Keratinocyte (primary cell): ENCODE measurements at regions not wholly inside any gene's neighbourhood (a gene's known extent, or its start where the extent isn't known, plus 50 kb on each side); places are given as distances from the start of the nearest gene placed in this dataset.

ENCODE experiments used
- DNase-seq: peaks from one replicate; pipeline ENCODE4 v3.0.0-alpha.2; 2011; ENCODE audit warnings: low read depth, missing footprints, low spot score
- FAIRE-seq: peaks from 2 replicates; lab custom pipeline; 2011; peaks lifted over from hg19 to GRCh38; lab: Jason Lieb, UNC
- H2AFZ ChIP-seq: 2 replicates; pipeline ENCODE4 v1.6.0; 2012; ENCODE audit warnings: low read length, control low read depth, inconsistent platforms; ENCODE audit not compliant: control insufficient read depth
- H3K27ac ChIP-seq: 2 replicates; pipeline ENCODE4 v1.5.1; 2011; ENCODE audit warnings: low read length; ENCODE audit not compliant: control insufficient read depth, insufficient read depth
- H3K27me3 ChIP-seq: 3 replicates; pipeline ENCODE4 v1.6.0; 2011; ENCODE audit warnings: low read length; ENCODE audit not compliant: control insufficient read depth, insufficient read depth; ENCODE audit errors: extremely low read depth
- H3K36me3 ChIP-seq, 2 experiments: 2 replicates in 1 of 2; 3 replicates in 1 of 2; pipeline ENCODE4 v1.5.1; 2011; ENCODE audit warnings: low read length in 2 of 2, mild to moderate bottlenecking in 1 of 2; ENCODE audit not compliant: control insufficient read depth in 2 of 2, insufficient read depth in 2 of 2; ENCODE audit errors: extremely low read depth in 1 of 2
- H3K4me1 ChIP-seq: 3 replicates; pipeline ENCODE4 v1.5.1; 2011; ENCODE audit warnings: low read length; ENCODE audit not compliant: control insufficient read depth, insufficient read depth; ENCODE audit errors: extremely low read depth
- H3K4me2 ChIP-seq: 3 replicates; pipeline ENCODE4 v1.6.0; 2011; ENCODE audit warnings: low read depth, low read length; ENCODE audit not compliant: control insufficient read depth, insufficient read depth; ENCODE audit errors: extremely low read depth
- H3K4me3 ChIP-seq, 3 experiments: fragments of 200-600 bp in 1 of 3; sonication (generic) in 1 of 3; 2 replicates in 2 of 3; 3 replicates in 1 of 3; pipeline ENCODE4 v1.5.1; 2011 to 2016; ENCODE audit warnings: low read length in 3 of 3, mild to moderate bottlenecking in 3 of 3, control low read depth in 2 of 3, inconsistent platforms in 1 of 3, low read depth in 1 of 3, mixed read lengths in 1 of 3, mixed run types in 1 of 3, moderate library complexity in 1 of 3; ENCODE audit not compliant: control insufficient read depth in 2 of 3, insufficient read depth in 2 of 3; ENCODE audit errors: extremely low read depth in 1 of 3
- H3K79me2 ChIP-seq: 2 replicates; pipeline ENCODE4 v1.6.0; 2012; ENCODE audit warnings: low read length; ENCODE audit not compliant: control insufficient read depth, insufficient read depth
- H3K9ac ChIP-seq: 3 replicates; pipeline ENCODE4 v1.6.0; 2011; ENCODE audit warnings: low read length; ENCODE audit not compliant: control insufficient read depth, insufficient read depth; ENCODE audit errors: extremely low read depth
- H3K9me1 ChIP-seq: 3 replicates; pipeline ENCODE4 v1.6.0; 2011; ENCODE audit warnings: low read length; ENCODE audit not compliant: control insufficient read depth, insufficient read depth; ENCODE audit errors: extremely low read depth
- H3K9me3 ChIP-seq: 2 replicates; pipeline ENCODE4 v1.5.1; 2012; ENCODE audit warnings: low read depth, low read length; ENCODE audit not compliant: control insufficient read depth
- H4K20me1 ChIP-seq: 3 replicates; pipeline ENCODE4 v1.6.0; 2011; ENCODE audit warnings: low read length; ENCODE audit not compliant: control insufficient read depth, insufficient read depth; ENCODE audit errors: extremely low read depth
- EZH2 ChIP-seq: IDR thresholded peaks from one replicate; pipeline ENCODE4 v1.6.1; 2012; ENCODE audit warnings: inconsistent platforms, mild to moderate bottlenecking, low read length, moderate library complexity
- dilution Hi-C: fragments of 300-500 bp; cut with MboI; formaldehyde crosslinking; loops from one replicate; pipeline ENCODE4 v1.7.0; 2020; ENCODE audit warnings: low sequenced_read_pairs; ENCODE audit not compliant: extremely low pct_ligation_motif_present
- TF ChIP-seq, protein P1 (sequence below), 3 experiments: IDR thresholded peaks in 1 of 3; conservative IDR thresholded peaks in 1 of 3; optimal IDR thresholded peaks in 1 of 3; 2 replicates in 2 of 3; 3 replicates in 1 of 3; pipeline versions ENCODE3 to v1.5.1; 2011; ENCODE audit warnings: low read length in 3 of 3, mild to moderate bottlenecking in 3 of 3, moderate library complexity in 2 of 3, control low read depth in 1 of 3, inconsistent platforms in 1 of 3; ENCODE audit not compliant: insufficient read depth in 2 of 3; ENCODE audit errors: extremely low read depth in 1 of 3

DNA sequence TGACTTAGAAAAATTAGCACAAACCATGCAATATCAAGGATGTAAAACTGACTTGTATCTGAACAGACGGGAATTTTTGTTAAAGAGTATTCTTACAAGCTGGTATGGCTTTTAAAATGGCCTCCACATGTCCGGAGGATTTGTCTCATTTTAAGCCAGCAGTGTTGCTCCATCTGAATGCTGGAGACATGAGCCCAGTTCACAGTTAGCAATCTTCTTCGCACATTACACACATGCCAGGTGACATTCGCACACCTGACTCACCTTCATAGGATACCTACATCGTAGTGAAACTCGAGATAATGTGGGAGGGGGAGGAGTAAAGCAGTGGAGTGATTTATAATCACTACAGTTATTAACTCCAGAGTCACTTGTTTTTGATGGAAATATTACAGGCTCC is 231.8 kb upstream of the RBBP8 start:
- no peaks in the 10 kb centered on the region for H3K4me1 ChIP-seq
- H3K9me3 ChIP-seq = no peaks in the 10 kb centered on the region
- H2AFZ ChIP-seq = no peak overlapping the region
- FAIRE-seq (no peak), DNase-seq (no peak)
- H3K36me3 ChIP-seq = no peaks in the 10 kb centered on the region
- no peak overlapping the region for H3K4me2 ChIP-seq
- H3K9ac ChIP-seq = no peak overlapping the region
- H3K9me1 ChIP-seq = no peaks in the 10 kb centered on the region
- no peak overlapping the region for H3K4me3 ChIP-seq
- no peaks in the 10 kb centered on the region for H3K79me2 ChIP-seq
- TF ChIP-seq, protein P1, sequence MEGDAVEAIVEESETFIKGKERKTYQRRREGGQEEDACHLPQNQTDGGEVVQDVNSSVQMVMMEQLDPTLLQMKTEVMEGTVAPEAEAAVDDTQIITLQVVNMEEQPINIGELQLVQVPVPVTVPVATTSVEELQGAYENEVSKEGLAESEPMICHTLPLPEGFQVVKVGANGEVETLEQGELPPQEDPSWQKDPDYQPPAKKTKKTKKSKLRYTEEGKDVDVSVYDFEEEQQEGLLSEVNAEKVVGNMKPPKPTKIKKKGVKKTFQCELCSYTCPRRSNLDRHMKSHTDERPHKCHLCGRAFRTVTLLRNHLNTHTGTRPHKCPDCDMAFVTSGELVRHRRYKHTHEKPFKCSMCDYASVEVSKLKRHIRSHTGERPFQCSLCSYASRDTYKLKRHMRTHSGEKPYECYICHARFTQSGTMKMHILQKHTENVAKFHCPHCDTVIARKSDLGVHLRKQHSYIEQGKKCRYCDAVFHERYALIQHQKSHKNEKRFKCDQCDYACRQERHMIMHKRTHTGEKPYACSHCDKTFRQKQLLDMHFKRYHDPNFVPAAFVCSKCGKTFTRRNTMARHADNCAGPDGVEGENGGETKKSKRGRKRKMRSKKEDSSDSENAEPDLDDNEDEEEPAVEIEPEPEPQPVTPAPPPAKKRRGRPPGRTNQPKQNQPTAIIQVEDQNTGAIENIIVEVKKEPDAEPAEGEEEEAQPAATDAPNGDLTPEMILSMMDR (optimal IDR thresholded peaks at IDR 0.05 in 1 of 3, IDR thresholded peaks at IDR 0.05 in 1 of 3, conservative IDR thresholded peaks at IDR 0.05 in 1 of 3; ENCODE audit: extremely low read depth in 1 of 3, insufficient read depth in 2 of 3, low read length in 3 of 3) = no peak
- no peak for TF ChIP-seq EZH2
- dilution Hi-C loops = no loop called here
- no peaks in the 10 kb centered on the region for H4K20me1 ChIP-seq
- no peaks in the 10 kb centered on the region for H3K27me3 ChIP-seq
- H3K27ac ChIP-seq = no peak overlapping the region

DNA sequence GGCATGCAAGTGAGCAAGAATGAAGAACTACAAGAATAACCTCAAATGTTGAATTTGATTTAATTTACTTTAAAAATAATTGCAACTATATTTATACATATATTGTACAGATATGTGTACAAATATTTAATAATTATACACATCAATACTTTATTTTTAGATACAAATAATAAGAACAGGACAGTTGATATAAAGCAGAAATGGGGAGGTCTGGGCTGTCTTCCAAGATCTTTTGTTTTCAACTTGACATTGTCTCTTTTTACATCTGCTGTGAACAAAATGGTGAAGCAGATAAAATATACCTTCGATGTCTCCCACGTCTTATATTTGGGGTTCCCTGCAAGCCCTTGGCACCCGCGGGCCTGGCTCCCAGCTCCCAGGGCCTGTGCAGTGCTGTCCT is 231.3 kb upstream of the RBBP8 start:
- no peak overlapping the region for H3K4me3 ChIP-seq
- no peak overlapping the region for H3K4me2 ChIP-seq
- no peak overlapping the region for H3K27ac ChIP-seq
- no peak for FAIRE-seq
- no peaks in the 10 kb centered on the region for H3K79me2 ChIP-seq
- no peaks in the 10 kb centered on the region for H3K9me1 ChIP-seq
- no peaks in the 10 kb centered on the region for H3K4me1 ChIP-seq
- H3K9ac ChIP-seq = no peak overlapping the region
- H3K36me3 ChIP-seq = no peaks in the 10 kb centered on the region
- H4K20me1 ChIP-seq = no peaks in the 10 kb centered on the region
- dilution Hi-C loops = no loop called here
- H2AFZ ChIP-seq = no peak overlapping the region
- H3K27me3 ChIP-seq = no peaks in the 10 kb centered on the region
- no peak for DNase-seq
- H3K9me3 ChIP-seq = no peaks in the 10 kb centered on the region
- no peak for TF ChIP-seq EZH2
- TF ChIP-seq, protein P1 (optimal IDR thresholded peaks at IDR 0.05 in 1 of 3, IDR thresholded peaks at IDR 0.05 in 1 of 3, conservative IDR thresholded peaks at IDR 0.05 in 1 of 3; ENCODE audit: extremely low read depth in 1 of 3, insufficient read depth in 2 of 3, low read length in 3 of 3) = no peak
